WTC11 (cell line): ENCODE measurements at regions not wholly inside any gene's neighbourhood (a gene's known extent, or its start where the extent isn't known, plus 50 kb on each side); places are given as distances from the start of the nearest gene placed in this dataset.

Source experiments
- ATAC-seq: fragments of 200-7000 bp; cut with Tn5 transposase; 2 replicates; pipeline ENCODE4 v1.10.0; 2021; ENCODE audit warnings: mild to moderate bottlenecking, moderate library complexity
- CTCF ChIA-PET: fragments of 300-600 bp; sonication (Branson Sonifier 250); formaldehyde crosslinking; loops from one replicate; lab custom pipeline; 2021; ENCODE audit warnings: antibody characterized with exemption; lab: Charles Lee
- POLR2A ChIA-PET: fragments of 350-600 bp; sonication (Branson Sonifier 250); formaldehyde crosslinking; loops from one replicate; lab custom pipeline; 2021; ENCODE audit warnings: antibody characterized with exemption; lab: Charles Lee
- DNase-seq: peaks from one replicate; pipeline ENCODE4 v3.0.0; 2021; ENCODE audit warnings: low spot score
- H3K27ac Mint-ChIP-seq: 2 replicates; pipeline ENCODE4 v1.8.0; 2021; ENCODE audit warnings: mixed read lengths
- H3K27me3 Mint-ChIP-seq: 2 replicates; pipeline ENCODE4 v1.8.0; 2021; ENCODE audit warnings: low read depth, mild to moderate bottlenecking, moderate library complexity, mixed read lengths
- H3K36me3 Mint-ChIP-seq: 2 replicates; pipeline ENCODE4 v1.8.0; 2021; ENCODE audit warnings: mixed read lengths
- H3K4me1 Mint-ChIP-seq: 2 replicates; pipeline ENCODE4 v1.8.0; 2022; ENCODE audit warnings: mixed read lengths
- H3K4me3 Mint-ChIP-seq: 2 replicates; pipeline ENCODE4 v1.8.0; 2021; ENCODE audit warnings: mild to moderate bottlenecking, moderate library complexity, mixed read lengths
- H3K9me3 Mint-ChIP-seq: 2 replicates; pipeline ENCODE4 v1.8.0; 2021; ENCODE audit warnings: mixed read lengths
- GRHL2 ChIP-seq: fragments of 250-450 bp; sonication (Bioruptor Pico); IDR thresholded peaks from 2 replicates; pipeline ENCODE4 v1.8.0; 2022; ENCODE audit warnings: mild to moderate bottlenecking, moderate library complexity; ENCODE audit not compliant: insufficient replicate concordance, severe bottlenecking
- JAZF1 ChIP-seq: fragments of 250-450 bp; sonication (Bioruptor Pico); IDR thresholded peaks from 2 replicates; pipeline ENCODE4 v1.9.0; 2021; ENCODE audit warnings: moderate library complexity, mild to moderate bottlenecking, inconsistent platforms
- MXD4 ChIP-seq: fragments of 250-450 bp; sonication (Bioruptor Pico); IDR thresholded peaks from 2 replicates; pipeline ENCODE4 v1.8.0; 2021; ENCODE audit warnings: mild to moderate bottlenecking, moderate library complexity, borderline replicate concordance
- MYBL2 ChIP-seq: sonication (generic); formaldehyde crosslinking; IDR thresholded peaks from 2 replicates; pipeline ENCODE4 v1.8.1; 2023; ENCODE audit warnings: mild to moderate bottlenecking, moderate library complexity, missing genetic modification reagents
- PRRX2 ChIP-seq: fragments of 250-450 bp; sonication (Bioruptor Pico); IDR thresholded peaks from 2 replicates; pipeline ENCODE4 v1.8.0; 2021; ENCODE audit warnings: mild to moderate bottlenecking
- RELA ChIP-seq: sonication (generic); formaldehyde crosslinking; IDR thresholded peaks from 2 replicates; pipeline ENCODE4 v1.8.1; 2022; ENCODE audit warnings: missing genetic modification reagents, mild to moderate bottlenecking, borderline replicate concordance
- SOX15 ChIP-seq: fragments of 250-450 bp; sonication (Bioruptor Pico); IDR thresholded peaks from 2 replicates; pipeline ENCODE4 v1.9.0; 2021; ENCODE audit warnings: mild to moderate bottlenecking
- TP53 ChIP-seq: sonication (generic); formaldehyde crosslinking; IDR thresholded peaks from 2 replicates; pipeline ENCODE4 v1.8.1; 2023; ENCODE audit warnings: mild to moderate bottlenecking, missing genetic modification reagents
- ZNF219 ChIP-seq: sonication (generic); formaldehyde crosslinking; IDR thresholded peaks from 2 replicates; pipeline ENCODE4 v1.8.0; 2023; ENCODE audit warnings: missing genetic modification reagents, mild to moderate bottlenecking, borderline replicate concordance
- ZNF232 ChIP-seq: sonication (generic); formaldehyde crosslinking; IDR thresholded peaks from 2 replicates; pipeline ENCODE4 v1.8.0; 2022; ENCODE audit warnings: mild to moderate bottlenecking, missing genetic modification reagents
- ZNF317 ChIP-seq: sonication (generic); formaldehyde crosslinking; IDR thresholded peaks from 2 replicates; pipeline ENCODE4 v1.8.1; 2023; ENCODE audit warnings: low read depth, mild to moderate bottlenecking, moderate library complexity, missing genetic modification reagents, borderline replicate concordance
- ZNF396 ChIP-seq: fragments of 250-450 bp; sonication (Bioruptor Pico); IDR thresholded peaks from 2 replicates; pipeline ENCODE4 v1.8.0; 2021; ENCODE audit warnings: mild to moderate bottlenecking, moderate library complexity, borderline replicate concordance
- ZNF671 ChIP-seq: fragments of 250-450 bp; sonication (Bioruptor Pico); IDR thresholded peaks from 2 replicates; pipeline ENCODE4 v1.8.0; 2021; ENCODE audit warnings: mild to moderate bottlenecking
- TF ChIP-seq, protein P1 (sequence below): fragments of 250-450 bp; sonication (Bioruptor Pico); conservative IDR thresholded peaks from 2 replicates; pipeline ENCODE4 v1.9.0; 2021; ENCODE audit warnings: mild to moderate bottlenecking
- TF ChIP-seq, protein P2 (sequence below): sonication (generic); formaldehyde crosslinking; IDR thresholded peaks from 2 replicates; pipeline ENCODE4 v1.8.1; 2023; ENCODE audit warnings: mild to moderate bottlenecking, missing genetic modification reagents, moderate library complexity
- TF ChIP-seq, protein P3 (sequence below): sonication (generic); formaldehyde crosslinking; IDR thresholded peaks from 2 replicates; pipeline ENCODE4 v1.8.0; 2022; ENCODE audit warnings: mild to moderate bottlenecking, missing genetic modification reagents
- TF ChIP-seq, protein P4 (sequence below): sonication (generic); formaldehyde crosslinking; IDR thresholded peaks from 2 replicates; pipeline ENCODE4 v1.8.1; 2023; ENCODE audit warnings: mild to moderate bottlenecking, missing genetic modification reagents
- TF ChIP-seq, protein P5 (sequence below): sonication (generic); formaldehyde crosslinking; IDR thresholded peaks from 2 replicates; pipeline ENCODE4 v1.8.1; 2023; ENCODE audit warnings: mild to moderate bottlenecking, missing genetic modification reagents
- TF ChIP-seq, protein P6 (sequence below): sonication (generic); formaldehyde crosslinking; IDR thresholded peaks from 2 replicates; pipeline ENCODE4 v1.8.1; 2022; ENCODE audit warnings: low read depth, mild to moderate bottlenecking, moderate library complexity, missing genetic modification reagents, borderline replicate concordance
- TF ChIP-seq, protein P7 (sequence below): sonication (generic); formaldehyde crosslinking; IDR thresholded peaks from 2 replicates; pipeline ENCODE4 v1.8.1; 2022; ENCODE audit warnings: mild to moderate bottlenecking, missing genetic modification reagents, moderate library complexity, borderline replicate concordance
- TF ChIP-seq, protein P8 (sequence below): sonication (generic); formaldehyde crosslinking; conservative IDR thresholded peaks from 2 replicates; pipeline ENCODE4 v1.8.1; 2022; ENCODE audit warnings: mild to moderate bottlenecking, missing genetic modification reagents

DNA sequence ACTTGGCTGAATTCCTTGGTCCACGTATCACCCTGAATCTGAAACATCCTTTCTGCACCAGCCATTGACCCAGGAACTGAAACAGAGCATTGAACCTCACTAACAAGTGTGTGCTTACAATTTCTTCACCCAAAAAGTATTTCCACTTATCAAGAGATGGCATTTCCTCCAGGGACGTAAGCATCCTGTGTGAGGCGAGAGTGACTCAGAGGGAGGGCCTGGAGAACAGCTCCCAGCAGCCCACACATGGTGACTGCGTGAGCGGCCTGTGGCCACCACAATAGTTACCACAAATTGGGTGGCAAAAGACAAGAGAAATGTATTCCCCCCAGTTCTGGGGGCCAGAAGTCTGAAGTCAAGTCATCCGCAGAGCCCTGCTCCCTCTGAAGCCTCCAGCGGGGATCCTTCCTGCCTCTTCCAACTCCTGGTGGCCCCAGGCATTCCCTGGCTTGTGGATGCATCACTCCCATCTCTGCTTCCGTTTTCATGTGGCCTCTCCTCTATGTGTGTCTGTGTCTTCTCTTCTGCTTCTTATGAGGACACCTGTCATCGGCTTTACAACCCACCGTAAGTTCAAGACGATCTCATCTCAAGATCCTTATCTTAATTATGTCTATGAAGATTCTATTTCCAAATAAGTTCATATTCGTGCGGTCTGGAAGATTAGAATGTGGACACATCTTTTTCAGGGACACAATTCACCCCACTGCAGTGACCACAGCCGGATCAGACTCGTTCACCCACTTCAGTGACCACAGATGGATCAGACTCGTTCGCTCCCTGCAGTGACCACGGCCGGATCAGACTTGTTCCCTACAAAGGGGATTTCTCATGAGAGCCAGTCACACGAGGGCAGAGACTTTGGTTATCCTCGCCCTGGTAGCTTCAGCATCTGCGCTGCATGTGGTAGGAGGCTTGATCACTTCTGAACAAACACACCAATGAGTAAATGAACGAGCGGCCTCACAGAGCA lies 122.6 kb upstream of the FOXF1 start (continued):
- TF ChIP-seq, protein P1, sequence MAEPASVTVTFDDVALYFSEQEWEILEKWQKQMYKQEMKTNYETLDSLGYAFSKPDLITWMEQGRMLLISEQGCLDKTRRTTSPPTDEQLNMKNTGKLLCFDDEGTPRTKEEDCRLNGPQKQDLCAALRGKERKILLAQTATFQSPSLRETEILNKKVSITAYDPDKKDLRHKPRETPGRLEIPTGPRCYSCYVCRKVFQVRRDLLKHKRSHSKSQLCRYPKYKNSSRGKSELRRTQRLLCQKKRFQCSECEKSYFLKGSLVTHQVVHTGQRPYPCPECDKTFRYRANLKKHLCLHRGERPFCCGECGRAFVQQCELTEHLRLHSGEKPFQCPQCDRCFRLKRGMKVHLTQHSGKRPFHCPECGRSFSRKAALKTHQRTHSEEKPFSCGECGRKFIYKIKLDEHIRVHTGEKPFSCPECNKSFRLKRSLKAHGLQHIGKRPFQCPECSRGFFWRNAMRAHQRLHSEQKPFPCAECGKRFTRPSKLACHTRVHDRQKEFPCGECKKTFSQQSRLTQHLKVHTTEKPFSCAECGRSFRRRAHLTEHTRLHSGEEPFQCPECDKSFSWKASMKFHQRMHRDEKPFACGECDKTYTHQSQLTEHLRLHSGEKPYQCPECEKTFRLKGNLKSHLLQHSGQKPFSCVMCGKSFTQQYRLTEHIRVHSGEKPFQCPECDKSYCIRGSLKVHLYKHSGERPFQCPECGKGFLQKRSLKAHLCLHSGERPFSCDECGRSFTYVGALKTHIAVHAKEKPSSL (CRISPR knock-in tag): no peak
- TF ChIP-seq ZNF232 (CRISPR knock-in tag) (no peak), SOX15 (CRISPR knock-in tag) (no peak), ZNF396 (no peak), TP53 (no peak), ZNF219 (CRISPR knock-in tag) (no peak)
- TF ChIP-seq, protein P2, sequence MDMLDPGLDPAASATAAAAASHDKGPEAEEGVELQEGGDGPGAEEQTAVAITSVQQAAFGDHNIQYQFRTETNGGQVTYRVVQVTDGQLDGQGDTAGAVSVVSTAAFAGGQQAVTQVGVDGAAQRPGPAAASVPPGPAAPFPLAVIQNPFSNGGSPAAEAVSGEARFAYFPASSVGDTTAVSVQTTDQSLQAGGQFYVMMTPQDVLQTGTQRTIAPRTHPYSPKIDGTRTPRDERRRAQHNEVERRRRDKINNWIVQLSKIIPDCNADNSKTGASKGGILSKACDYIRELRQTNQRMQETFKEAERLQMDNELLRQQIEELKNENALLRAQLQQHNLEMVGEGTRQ (CRISPR knock-in tag): no peak
- TF ChIP-seq, protein P3, sequence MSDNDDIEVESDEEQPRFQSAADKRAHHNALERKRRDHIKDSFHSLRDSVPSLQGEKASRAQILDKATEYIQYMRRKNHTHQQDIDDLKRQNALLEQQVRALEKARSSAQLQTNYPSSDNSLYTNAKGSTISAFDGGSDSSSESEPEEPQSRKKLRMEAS (CRISPR knock-in tag): no peak
- TF ChIP-seq, protein P4, sequence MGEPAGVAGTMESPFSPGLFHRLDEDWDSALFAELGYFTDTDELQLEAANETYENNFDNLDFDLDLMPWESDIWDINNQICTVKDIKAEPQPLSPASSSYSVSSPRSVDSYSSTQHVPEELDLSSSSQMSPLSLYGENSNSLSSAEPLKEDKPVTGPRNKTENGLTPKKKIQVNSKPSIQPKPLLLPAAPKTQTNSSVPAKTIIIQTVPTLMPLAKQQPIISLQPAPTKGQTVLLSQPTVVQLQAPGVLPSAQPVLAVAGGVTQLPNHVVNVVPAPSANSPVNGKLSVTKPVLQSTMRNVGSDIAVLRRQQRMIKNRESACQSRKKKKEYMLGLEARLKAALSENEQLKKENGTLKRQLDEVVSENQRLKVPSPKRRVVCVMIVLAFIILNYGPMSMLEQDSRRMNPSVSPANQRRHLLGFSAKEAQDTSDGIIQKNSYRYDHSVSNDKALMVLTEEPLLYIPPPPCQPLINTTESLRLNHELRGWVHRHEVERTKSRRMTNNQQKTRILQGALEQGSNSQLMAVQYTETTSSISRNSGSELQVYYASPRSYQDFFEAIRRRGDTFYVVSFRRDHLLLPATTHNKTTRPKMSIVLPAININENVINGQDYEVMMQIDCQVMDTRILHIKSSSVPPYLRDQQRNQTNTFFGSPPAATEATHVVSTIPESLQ (CRISPR knock-in tag): no peak
- TF ChIP-seq, all 79 proteins: peak for 0

DNA sequence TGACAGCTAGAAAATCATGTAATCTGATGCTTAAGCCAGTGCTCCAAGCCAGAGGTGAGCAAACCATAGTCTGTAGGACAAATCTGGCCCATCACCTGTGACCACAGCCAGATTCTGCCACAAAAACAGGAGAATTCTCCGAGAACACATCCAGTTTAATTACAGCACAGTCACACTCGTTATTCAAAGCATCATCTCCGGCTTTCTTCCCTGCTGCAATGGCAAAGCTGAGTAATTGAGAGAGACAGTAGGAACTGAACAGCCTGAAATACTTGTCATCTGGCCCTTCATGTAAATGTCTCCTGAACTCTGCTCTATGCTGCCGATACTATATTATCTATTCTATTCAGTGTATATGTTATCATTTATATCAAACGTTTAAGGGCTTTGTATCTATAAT lies 121.4 kb upstream of the FOXF1 start:
- Mint-ChIP-seq H3K4me1 (peaks cover 3% of the 10 kb centered on the region), H3K36me3 (no peaks in the 10 kb centered on the region), H3K27ac (no peak overlapping the region), H3K4me3 (no peak overlapping the region), H3K9me3 (peaks cover 4% of the 10 kb centered on the region), H3K27me3 (no peaks in the 10 kb centered on the region; the same call in 1 of the 2 replicates)
- no peak for TF ChIP-seq ZNF671
- TF ChIP-seq PRRX2 (CRISPR knock-in tag): no peak
- TF ChIP-seq MXD4 (CRISPR knock-in tag): no peak
- TF ChIP-seq, protein P5, sequence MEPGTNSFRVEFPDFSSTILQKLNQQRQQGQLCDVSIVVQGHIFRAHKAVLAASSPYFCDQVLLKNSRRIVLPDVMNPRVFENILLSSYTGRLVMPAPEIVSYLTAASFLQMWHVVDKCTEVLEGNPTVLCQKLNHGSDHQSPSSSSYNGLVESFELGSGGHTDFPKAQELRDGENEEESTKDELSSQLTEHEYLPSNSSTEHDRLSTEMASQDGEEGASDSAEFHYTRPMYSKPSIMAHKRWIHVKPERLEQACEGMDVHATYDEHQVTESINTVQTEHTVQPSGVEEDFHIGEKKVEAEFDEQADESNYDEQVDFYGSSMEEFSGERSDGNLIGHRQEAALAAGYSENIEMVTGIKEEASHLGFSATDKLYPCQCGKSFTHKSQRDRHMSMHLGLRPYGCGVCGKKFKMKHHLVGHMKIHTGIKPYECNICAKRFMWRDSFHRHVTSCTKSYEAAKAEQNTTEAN (CRISPR knock-in tag): no peak
- TF ChIP-seq, protein P6, sequence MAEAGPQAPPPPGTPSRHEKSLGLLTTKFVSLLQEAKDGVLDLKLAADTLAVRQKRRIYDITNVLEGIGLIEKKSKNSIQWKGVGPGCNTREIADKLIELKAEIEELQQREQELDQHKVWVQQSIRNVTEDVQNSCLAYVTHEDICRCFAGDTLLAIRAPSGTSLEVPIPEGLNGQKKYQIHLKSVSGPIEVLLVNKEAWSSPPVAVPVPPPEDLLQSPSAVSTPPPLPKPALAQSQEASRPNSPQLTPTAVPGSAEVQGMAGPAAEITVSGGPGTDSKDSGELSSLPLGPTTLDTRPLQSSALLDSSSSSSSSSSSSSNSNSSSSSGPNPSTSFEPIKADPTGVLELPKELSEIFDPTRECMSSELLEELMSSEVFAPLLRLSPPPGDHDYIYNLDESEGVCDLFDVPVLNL: no peak
- TF ChIP-seq, protein P7, sequence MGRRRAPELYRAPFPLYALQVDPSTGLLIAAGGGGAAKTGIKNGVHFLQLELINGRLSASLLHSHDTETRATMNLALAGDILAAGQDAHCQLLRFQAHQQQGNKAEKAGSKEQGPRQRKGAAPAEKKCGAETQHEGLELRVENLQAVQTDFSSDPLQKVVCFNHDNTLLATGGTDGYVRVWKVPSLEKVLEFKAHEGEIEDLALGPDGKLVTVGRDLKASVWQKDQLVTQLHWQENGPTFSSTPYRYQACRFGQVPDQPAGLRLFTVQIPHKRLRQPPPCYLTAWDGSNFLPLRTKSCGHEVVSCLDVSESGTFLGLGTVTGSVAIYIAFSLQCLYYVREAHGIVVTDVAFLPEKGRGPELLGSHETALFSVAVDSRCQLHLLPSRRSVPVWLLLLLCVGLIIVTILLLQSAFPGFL (CRISPR knock-in tag): no peak
- TF ChIP-seq, protein P8, sequence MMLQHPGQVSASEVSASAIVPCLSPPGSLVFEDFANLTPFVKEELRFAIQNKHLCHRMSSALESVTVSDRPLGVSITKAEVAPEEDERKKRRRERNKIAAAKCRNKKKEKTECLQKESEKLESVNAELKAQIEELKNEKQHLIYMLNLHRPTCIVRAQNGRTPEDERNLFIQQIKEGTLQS: no peak
- no peak for TF ChIP-seq GRHL2 (CRISPR knock-in tag)
- no peak for TF ChIP-seq RELA (CRISPR knock-in tag)
- no peak for TF ChIP-seq ZNF317 (CRISPR knock-in tag)
- TF ChIP-seq MYBL2 (CRISPR knock-in tag): no peak
- no peak for TF ChIP-seq JAZF1 (CRISPR knock-in tag)
- DNase-seq (no peak), ATAC-seq (no peak)
- POLR2A ChIA-PET: no interaction called here
- CTCF ChIA-PET: no interaction called here
